GM23338 (cell line): ENCODE measurements at regions not wholly inside any gene's neighbourhood (a gene's known extent, or its start where the extent isn't known, plus 50 kb on each side); places are given as distances from the start of the nearest gene placed in this dataset.

Experiments used
- ATAC-seq: fragments of 200-7000 bp; cut with Tn5 transposase; 3 replicates; pipeline ENCODE4 v1.9.1; 2020
- DNase-seq: peaks from one replicate; pipeline ENCODE4 v3.0.0-alpha.2; 2015; ENCODE audit warnings: low spot score
- H2AFZ ChIP-seq: fragments of 200-600 bp; sonication (generic); 2 replicates; pipeline ENCODE4 v1.8.0; 2016; ENCODE audit warnings: antibody characterized with exemption, mild to moderate bottlenecking, moderate library complexity
- H3F3A ChIP-seq: fragments of 200-600 bp; sonication (generic); replicated peaks from 2 replicates; pipeline ENCODE4 v1.8.0; 2017; ENCODE audit warnings: antibody characterized with exemption, mixed run types, low read depth
- H3K27ac ChIP-seq: fragments of 200-600 bp; sonication (generic); 2 replicates; pipeline ENCODE4 v1.6.1; 2016; ENCODE audit warnings: low read depth
- H3K27me3 ChIP-seq: fragments of 200-600 bp; sonication (generic); 2 replicates; pipeline ENCODE4 v1.8.0; 2016; ENCODE audit warnings: mild to moderate bottlenecking, mixed run types, moderate library complexity; ENCODE audit not compliant: insufficient read depth
- H3K36me3 ChIP-seq: fragments of 200-600 bp; sonication (generic); 2 replicates; pipeline ENCODE4 v1.8.0; 2016; ENCODE audit warnings: mild to moderate bottlenecking; ENCODE audit not compliant: insufficient read depth
- H3K4me1 ChIP-seq: fragments of 200-600 bp; sonication (generic); 2 replicates; pipeline ENCODE4 v1.8.0; 2016; ENCODE audit warnings: mild to moderate bottlenecking, moderate library complexity; ENCODE audit not compliant: insufficient read depth
- H3K4me2 ChIP-seq: fragments of 200-600 bp; sonication (generic); 2 replicates; pipeline ENCODE4 v1.7.1; 2017; ENCODE audit warnings: mixed run types
- H3K4me3 ChIP-seq: fragments of 200-600 bp; sonication (generic); 2 replicates; pipeline ENCODE4 v1.6.1; 2016; ENCODE audit warnings: mixed run types
- H3K79me2 ChIP-seq: fragments of 200-600 bp; sonication (generic); replicated peaks from 2 replicates; pipeline ENCODE4 v1.8.0; 2017; ENCODE audit warnings: mild to moderate bottlenecking; ENCODE audit not compliant: insufficient read depth
- H3K9me2 ChIP-seq: fragments of 200-600 bp; sonication (generic); 2 replicates; pipeline ENCODE4 v1.8.0; 2017; ENCODE audit not compliant: insufficient read depth
- H4K20me1 ChIP-seq: fragments of 200-600 bp; sonication (generic); replicated peaks from 2 replicates; pipeline ENCODE4 v1.8.0; 2017; ENCODE audit warnings: mild to moderate bottlenecking; ENCODE audit not compliant: insufficient read depth
- H3K27ac Mint-ChIP-seq: 2 replicates; pipeline ENCODE4 v1.8.0; 2020; ENCODE audit warnings: inconsistent platforms, mild to moderate bottlenecking, moderate library complexity, mixed read lengths
- H3K27me3 Mint-ChIP-seq: 3 replicates; pipeline ENCODE4 v1.8.0; 2022; ENCODE audit warnings: low read depth, mild to moderate bottlenecking, moderate library complexity, mixed read lengths, inconsistent platforms; ENCODE audit not compliant: insufficient read depth, poor library complexity
- H3K36me3 Mint-ChIP-seq: 3 replicates; pipeline ENCODE4 v1.8.0; 2021; ENCODE audit warnings: low read depth, mild to moderate bottlenecking, inconsistent platforms, moderate library complexity, mixed read lengths
- H3K4me1 Mint-ChIP-seq: 3 replicates; pipeline ENCODE4 v1.8.0; 2020; ENCODE audit warnings: mild to moderate bottlenecking, inconsistent platforms, mixed read lengths
- H3K4me3 Mint-ChIP-seq: 3 replicates; pipeline ENCODE4 v1.8.0; 2021; ENCODE audit warnings: moderate library complexity, mild to moderate bottlenecking, inconsistent platforms, mixed read lengths
- H3K9me3 Mint-ChIP-seq: 3 replicates; pipeline ENCODE4 v1.8.0; 2020; ENCODE audit warnings: moderate library complexity, mild to moderate bottlenecking, inconsistent platforms, mixed read lengths
- CREB1 ChIP-seq: fragments of 250-450 bp; sonication (Bioruptor Pico); IDR thresholded peaks from 2 replicates; pipeline ENCODE4 v1.5.0; 2020; ENCODE audit warnings: low read depth, mild to moderate bottlenecking, moderate library complexity
- ETS1 ChIP-seq: IDR thresholded peaks from 2 replicates; pipeline ENCODE4 v1.6.1; 2016; ENCODE audit warnings: antibody characterized with exemption
- EZH2 ChIP-seq: fragments of 200-600 bp; sonication (generic); IDR thresholded peaks from one replicate; pipeline ENCODE4 v1.8.0; 2017; ENCODE audit warnings: antibody characterized with exemption, mild to moderate bottlenecking, low read depth; ENCODE audit not compliant: unreplicated experiment
- EZH2phosphoT487 ChIP-seq: fragments of 200-600 bp; sonication (generic); IDR thresholded peaks from one replicate; pipeline ENCODE4 v1.8.1; 2018; ENCODE audit warnings: antibody characterized with exemption; ENCODE audit not compliant: unreplicated experiment
- JUNB ChIP-seq: IDR thresholded peaks from one replicate; pipeline ENCODE4 v1.6.1; 2016; ENCODE audit warnings: antibody characterized with exemption; ENCODE audit not compliant: unreplicated experiment
- NANOG ChIP-seq: IDR thresholded peaks from 2 replicates; pipeline ENCODE4 v1.6.1; 2016; ENCODE audit warnings: antibody characterized with exemption, borderline replicate concordance
- POLR2AphosphoS5 ChIP-seq: IDR thresholded peaks from 2 replicates; pipeline ENCODE4 v1.6.1; 2016; ENCODE audit warnings: antibody characterized with exemption, low read depth
- REST ChIP-seq: IDR thresholded peaks from one replicate; pipeline ENCODE4 v1.6.1; 2018; ENCODE audit warnings: antibody characterized with exemption; ENCODE audit not compliant: unreplicated experiment
- STAT1 ChIP-seq: IDR thresholded peaks from one replicate; pipeline ENCODE4 v1.6.1; 2016; ENCODE audit warnings: antibody characterized with exemption; ENCODE audit not compliant: unreplicated experiment
- ZNF114 ChIP-seq: fragments of 250-450 bp; sonication (Bioruptor Pico); IDR thresholded peaks from 2 replicates; pipeline ENCODE4 v1.5.0; 2020; ENCODE audit warnings: mild to moderate bottlenecking, moderate library complexity
- ZNF331 ChIP-seq: fragments of 250-450 bp; sonication (Bioruptor Pico); IDR thresholded peaks from 2 replicates; pipeline ENCODE4 v1.5.0; 2020; ENCODE audit warnings: low read depth, mild to moderate bottlenecking, moderate library complexity
- ZNF462 ChIP-seq: fragments of 250-450 bp; sonication (Bioruptor Pico); IDR thresholded peaks from 2 replicates; pipeline ENCODE4 v1.5.0; 2020; ENCODE audit warnings: mild to moderate bottlenecking, moderate library complexity
- TF ChIP-seq, protein P1 (sequence below), 2 experiments: fragments of 200-600 bp in 1 of 2; sonication (generic) in 1 of 2; conservative IDR thresholded peaks; 2 replicates each; pipeline versions ENCODE4 v1.5.1 to v1.6.1; 2016 to 2017; ENCODE audit warnings: antibody characterized with exemption in 2 of 2, low read depth in 2 of 2, mild to moderate bottlenecking in 2 of 2, moderate library complexity in 1 of 2

- DNase-seq = no peak
- no peaks in the 10 kb centered on the region for H3K27me3 ChIP-seq
- no peaks in the 10 kb centered on the region for H3K36me3 Mint-ChIP-seq
- peaks cover 10% of the 10 kb centered on the region for H3K27me3 Mint-ChIP-seq
- no peaks in the 10 kb centered on the region for H3F3A ChIP-seq
- H4K20me1 ChIP-seq = no peaks in the 10 kb centered on the region
- H3K4me1 Mint-ChIP-seq = peaks cover 7% of the 10 kb centered on the region
- H3K4me2 ChIP-seq = no peak overlapping the region
- ATAC-seq = no peak
- H3K27ac Mint-ChIP-seq = no peak overlapping the region
- H3K36me3 ChIP-seq = no peaks in the 10 kb centered on the region
- TF ChIP-seq STAT1 (no peak), ZNF462 (no peak), EZH2phosphoT487 (no peak), REST (no peak), ZNF331 (no peak), CREB1 (CRISPR knock-in tag) (no peak), POLR2AphosphoS5 (no peak), NANOG (no peak), EZH2 (no peak), ETS1 (no peak), ZNF114 (CRISPR knock-in tag) (no peak), JUNB (no peak)
- TF ChIP-seq, protein P1, sequence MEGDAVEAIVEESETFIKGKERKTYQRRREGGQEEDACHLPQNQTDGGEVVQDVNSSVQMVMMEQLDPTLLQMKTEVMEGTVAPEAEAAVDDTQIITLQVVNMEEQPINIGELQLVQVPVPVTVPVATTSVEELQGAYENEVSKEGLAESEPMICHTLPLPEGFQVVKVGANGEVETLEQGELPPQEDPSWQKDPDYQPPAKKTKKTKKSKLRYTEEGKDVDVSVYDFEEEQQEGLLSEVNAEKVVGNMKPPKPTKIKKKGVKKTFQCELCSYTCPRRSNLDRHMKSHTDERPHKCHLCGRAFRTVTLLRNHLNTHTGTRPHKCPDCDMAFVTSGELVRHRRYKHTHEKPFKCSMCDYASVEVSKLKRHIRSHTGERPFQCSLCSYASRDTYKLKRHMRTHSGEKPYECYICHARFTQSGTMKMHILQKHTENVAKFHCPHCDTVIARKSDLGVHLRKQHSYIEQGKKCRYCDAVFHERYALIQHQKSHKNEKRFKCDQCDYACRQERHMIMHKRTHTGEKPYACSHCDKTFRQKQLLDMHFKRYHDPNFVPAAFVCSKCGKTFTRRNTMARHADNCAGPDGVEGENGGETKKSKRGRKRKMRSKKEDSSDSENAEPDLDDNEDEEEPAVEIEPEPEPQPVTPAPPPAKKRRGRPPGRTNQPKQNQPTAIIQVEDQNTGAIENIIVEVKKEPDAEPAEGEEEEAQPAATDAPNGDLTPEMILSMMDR (conservative IDR thresholded peaks at IDR 0.05; ENCODE audit: low read depth in 2 of 2) = no peak
- no peak overlapping the region for H3K27ac ChIP-seq
- no peaks in the 10 kb centered on the region for H3K9me2 ChIP-seq
- H2AFZ ChIP-seq = no peak overlapping the region
- H3K79me2 ChIP-seq = no peaks in the 10 kb centered on the region
- no peaks in the 10 kb centered on the region for H3K9me3 Mint-ChIP-seq
- 0 out of 2 replicates have a peak, but pooled peaks cover 4% of the 10 kb centered on the region for H3K4me1 ChIP-seq
- H3K4me3 Mint-ChIP-seq = no peak overlapping the region
- H3K4me3 ChIP-seq = no peak overlapping the region
Observed at GRCh38 chr11:31926106-31926505, 115.0 kb upstream of the PAX6 start.
